ENCODE measurements at regions not wholly inside any gene's neighbourhood (a gene's known extent, or its start where the extent isn't known, plus 50 kb on each side); places are given as distances from the start of the nearest gene placed in this dataset.

DNA sequence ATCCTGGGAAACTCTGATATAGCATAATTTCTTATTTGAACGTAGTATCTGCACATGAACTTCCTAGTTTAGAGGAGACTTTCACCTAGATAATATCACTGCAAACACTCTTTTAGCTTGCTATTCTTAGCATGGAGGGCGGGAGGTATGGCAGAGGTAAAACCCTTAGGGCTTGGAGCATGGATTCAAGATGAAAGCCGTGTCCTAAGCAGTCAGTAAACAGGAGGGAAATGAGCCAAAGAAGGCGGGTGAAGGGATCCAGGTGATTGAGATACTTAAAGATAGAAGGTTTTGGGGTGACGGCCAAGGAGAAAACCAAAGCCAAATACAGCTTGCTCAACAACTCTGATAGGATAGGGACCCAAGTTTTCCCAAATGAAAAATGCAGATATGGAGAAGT lies 107.1 kb upstream of the BCAT1 start:
- Histone ChIP-seq H2AFZ (ENCODE audit: low read depth) (no peak overlapping the region), H4K20me1 (ENCODE audit: insufficient read depth) (no peaks in the 10 kb centered on the region), H3K4me1 (ENCODE audit: control insufficient read depth in 1 of 2, insufficient read depth in 2 of 2, low read depth in 1 of 2, low read length in 1 of 2) (no peaks in the 10 kb centered on the region; a peak in 1 of 4 replicates), H3K4me3 (ENCODE audit: low read depth in 2 of 2, low read length in 1 of 2) (no peak overlapping the region), H3K9me2 (no peaks in the 10 kb centered on the region), H3K27ac (ENCODE audit: low read depth in 2 of 2, low read length in 1 of 2) (no peak overlapping the region), H3K9me3 (no peaks in the 10 kb centered on the region), H3K79me2 (ENCODE audit: insufficient read depth) (no peaks in the 10 kb centered on the region), H3K9ac (no peak overlapping the region), H3K36me3 (replicated peaks in 1 of 2; ENCODE audit: control insufficient read depth in 1 of 2, insufficient read depth in 2 of 2, low read length in 1 of 2) (no peaks in the 10 kb centered on the region), H3F3A (replicated peaks; ENCODE audit: insufficient read depth) (no peaks in the 10 kb centered on the region), H3K27me3 (ENCODE audit: insufficient read depth) (no peaks in the 10 kb centered on the region; the same call in 1 of the 2 replicates), H3K4me2 (no peak overlapping the region)
- TF ChIP-seq JUND (IDR thresholded peaks at IDR 0.05), result no peak
- no peak for TF ChIP-seq RXRA (IDR thresholded peaks at IDR 0.05; ENCODE audit: borderline replicate concordance, low read depth)
- TF ChIP-seq, protein P1, sequence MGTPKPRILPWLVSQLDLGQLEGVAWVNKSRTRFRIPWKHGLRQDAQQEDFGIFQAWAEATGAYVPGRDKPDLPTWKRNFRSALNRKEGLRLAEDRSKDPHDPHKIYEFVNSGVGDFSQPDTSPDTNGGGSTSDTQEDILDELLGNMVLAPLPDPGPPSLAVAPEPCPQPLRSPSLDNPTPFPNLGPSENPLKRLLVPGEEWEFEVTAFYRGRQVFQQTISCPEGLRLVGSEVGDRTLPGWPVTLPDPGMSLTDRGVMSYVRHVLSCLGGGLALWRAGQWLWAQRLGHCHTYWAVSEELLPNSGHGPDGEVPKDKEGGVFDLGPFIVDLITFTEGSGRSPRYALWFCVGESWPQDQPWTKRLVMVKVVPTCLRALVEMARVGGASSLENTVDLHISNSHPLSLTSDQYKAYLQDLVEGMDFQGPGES (IDR thresholded peaks at IDR 0.05; ENCODE audit: low read depth, low read length), result no peak
- no peak for TF ChIP-seq GABPA (IDR thresholded peaks at IDR 0.05; ENCODE audit: low read depth)
- TF ChIP-seq RCOR1 (IDR thresholded peaks at IDR 0.05; ENCODE audit: low read length), result no peak
- no peak for TF ChIP-seq NRF1 (IDR thresholded peaks at IDR 0.05; ENCODE audit: low read depth, low read length)
- no peak for TF ChIP-seq ELF1 (IDR thresholded peaks at IDR 0.05)
- TF ChIP-seq POLR2AphosphoS5 (IDR thresholded peaks at IDR 0.05; ENCODE audit: low read depth, low read length), result no peak
- no peak for TF ChIP-seq SIN3A (IDR thresholded peaks at IDR 0.05; ENCODE audit: borderline replicate concordance, low read depth, low read length)
- no peak for TF ChIP-seq SMC3 (IDR thresholded peaks at IDR 0.05; ENCODE audit: low read depth, low read length)
- TF ChIP-seq RFX5 (IDR thresholded peaks at IDR 0.05; ENCODE audit: low read length), result no peak
- TF ChIP-seq, protein P2, sequence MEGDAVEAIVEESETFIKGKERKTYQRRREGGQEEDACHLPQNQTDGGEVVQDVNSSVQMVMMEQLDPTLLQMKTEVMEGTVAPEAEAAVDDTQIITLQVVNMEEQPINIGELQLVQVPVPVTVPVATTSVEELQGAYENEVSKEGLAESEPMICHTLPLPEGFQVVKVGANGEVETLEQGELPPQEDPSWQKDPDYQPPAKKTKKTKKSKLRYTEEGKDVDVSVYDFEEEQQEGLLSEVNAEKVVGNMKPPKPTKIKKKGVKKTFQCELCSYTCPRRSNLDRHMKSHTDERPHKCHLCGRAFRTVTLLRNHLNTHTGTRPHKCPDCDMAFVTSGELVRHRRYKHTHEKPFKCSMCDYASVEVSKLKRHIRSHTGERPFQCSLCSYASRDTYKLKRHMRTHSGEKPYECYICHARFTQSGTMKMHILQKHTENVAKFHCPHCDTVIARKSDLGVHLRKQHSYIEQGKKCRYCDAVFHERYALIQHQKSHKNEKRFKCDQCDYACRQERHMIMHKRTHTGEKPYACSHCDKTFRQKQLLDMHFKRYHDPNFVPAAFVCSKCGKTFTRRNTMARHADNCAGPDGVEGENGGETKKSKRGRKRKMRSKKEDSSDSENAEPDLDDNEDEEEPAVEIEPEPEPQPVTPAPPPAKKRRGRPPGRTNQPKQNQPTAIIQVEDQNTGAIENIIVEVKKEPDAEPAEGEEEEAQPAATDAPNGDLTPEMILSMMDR (IDR thresholded peaks at IDR 0.05), result no peak
- TF ChIP-seq NFIC (IDR thresholded peaks at IDR 0.05; ENCODE audit: borderline replicate concordance), result no peak
- TF ChIP-seq FOSL2 (IDR thresholded peaks at IDR 0.05; ENCODE audit: borderline replicate concordance, low read depth), result no peak
- TF ChIP-seq MEF2A (IDR thresholded peaks at IDR 0.05; ENCODE audit: borderline replicate concordance, low read depth), result no peak
- no peak for TF ChIP-seq ZBTB33 (IDR thresholded peaks at IDR 0.05; ENCODE audit: borderline replicate concordance, low read depth)
- no peak for TF ChIP-seq MXI1 (IDR thresholded peaks at IDR 0.05; ENCODE audit: low read depth, low read length)
- POLR2A ChIA-PET, result no interaction called here
- CTCF ChIA-PET, result no interaction called here
- 62% methylated on average over 5 of the region's 5 CpGs for WGBS (ENCODE audit: low lambda C conversion rate)
- DNase-seq, result no peak
